Astrocyte (in vitro differentiated cells and primary cell): ENCODE measurements at regions not wholly inside any gene's neighbourhood (a gene's known extent, or its start where the extent isn't known, plus 50 kb on each side); places are given as distances from the start of the nearest gene placed in this dataset.
"Not testable (repeated sequence)": the region's sequence is repeated elsewhere in the genome, so short reads cannot be mapped to it uniquely, and the experiment has no call there.

Experiments
- DNase-seq: peaks from one replicate; pipeline ENCODE4 v3.0.0-alpha.2; 2010; ENCODE audit warnings: low read depth
- FAIRE-seq: peaks from 2 replicates; lab custom pipeline; 2011; peaks lifted over from hg19 to GRCh38; lab: Jason Lieb, UNC
- H2AFZ ChIP-seq: 2 replicates; pipeline ENCODE4 v1.6.0; 2012; ENCODE audit warnings: low read depth, low read length, inconsistent platforms
- H3K27ac ChIP-seq: 2 replicates; pipeline ENCODE4 v1.5.1; 2011; ENCODE audit warnings: low read depth, low read length, inconsistent platforms
- H3K27me3 ChIP-seq: 2 replicates; pipeline ENCODE4 v1.6.0; 2011; ENCODE audit warnings: low read length, inconsistent platforms; ENCODE audit not compliant: insufficient read depth
- H3K36me3 ChIP-seq: 2 replicates; pipeline ENCODE4 v1.5.1; 2011; ENCODE audit warnings: low read length, inconsistent platforms; ENCODE audit not compliant: insufficient read depth
- H3K4me1 ChIP-seq: 2 replicates; pipeline ENCODE4 v1.5.1; 2011; ENCODE audit warnings: low read length, inconsistent platforms; ENCODE audit not compliant: insufficient read depth
- H3K4me2 ChIP-seq: 2 replicates; pipeline ENCODE4 v1.6.0; 2012; ENCODE audit warnings: low read length, inconsistent platforms
- H3K4me3 ChIP-seq: 2 replicates; pipeline ENCODE4 v1.5.1; 2011; ENCODE audit warnings: low read depth, mild to moderate bottlenecking, low read length, inconsistent platforms; ENCODE audit not compliant: insufficient read depth
- H3K79me2 ChIP-seq: 2 replicates; pipeline ENCODE4 v1.6.0; 2012; ENCODE audit warnings: mild to moderate bottlenecking, low read length, inconsistent platforms; ENCODE audit not compliant: insufficient read depth
- H3K9ac ChIP-seq: 2 replicates; pipeline ENCODE4 v1.6.0; 2012; ENCODE audit warnings: mild to moderate bottlenecking, low read length, inconsistent platforms
- H3K9me3 ChIP-seq: 2 replicates; pipeline ENCODE4 v1.5.1; 2012; ENCODE audit warnings: low read depth, mild to moderate bottlenecking, low read length, inconsistent platforms; ENCODE audit not compliant: insufficient read depth
- H4K20me1 ChIP-seq: 2 replicates; pipeline ENCODE4 v1.6.0; 2012; ENCODE audit warnings: low read length, inconsistent platforms; ENCODE audit not compliant: insufficient read depth
- H3K27ac Mint-ChIP-seq: one replicate; pipeline ENCODE4 v1.8.0; 2021; ENCODE audit warnings: mild to moderate bottlenecking, mixed read lengths; ENCODE audit not compliant: unreplicated experiment
- H3K27me3 Mint-ChIP-seq: one replicate; pipeline ENCODE4 v1.8.0; 2021; ENCODE audit warnings: low read depth, mixed read lengths; ENCODE audit not compliant: unreplicated experiment
- H3K36me3 Mint-ChIP-seq: one replicate; pipeline ENCODE4 v1.8.0; 2021; ENCODE audit warnings: low read depth, mixed read lengths; ENCODE audit not compliant: unreplicated experiment
- H3K4me1 Mint-ChIP-seq: one replicate; pipeline ENCODE4 v1.8.0; 2021; ENCODE audit warnings: low read depth, mixed read lengths; ENCODE audit not compliant: unreplicated experiment
- H3K4me3 Mint-ChIP-seq: one replicate; pipeline ENCODE4 v1.8.0; 2021; ENCODE audit warnings: mild to moderate bottlenecking, moderate library complexity, mixed read lengths; ENCODE audit not compliant: unreplicated experiment
- H3K9me3 Mint-ChIP-seq: one replicate; pipeline ENCODE4 v1.8.0; 2021; ENCODE audit warnings: mild to moderate bottlenecking, mixed read lengths; ENCODE audit not compliant: unreplicated experiment
- CTCF ChIP-seq: IDR thresholded peaks from 2 replicates; pipeline ENCODE4 v1.5.1; 2011; ENCODE audit warnings: low read depth, mild to moderate bottlenecking, inconsistent platforms, low read length, moderate library complexity; ENCODE audit not compliant: insufficient read depth
- EZH2 ChIP-seq: IDR thresholded peaks from 2 replicates; pipeline ENCODE4 v1.6.1; 2012; ENCODE audit warnings: mild to moderate bottlenecking, low read length, inconsistent platforms; ENCODE audit not compliant: insufficient read depth

GRCh38 chr6:78646542-78647415 is 220.6 kb upstream of the IRAK1BP1 start:
- not testable (repeated sequence) for H3K36me3 ChIP-seq, H3K4me3 ChIP-seq, H3K36me3 Mint-ChIP-seq, H3K4me2 ChIP-seq, FAIRE-seq, H3K27me3 Mint-ChIP-seq, H4K20me1 ChIP-seq, H3K27me3 ChIP-seq, H3K4me3 Mint-ChIP-seq, H3K4me1 ChIP-seq, H3K9me3 ChIP-seq, H2AFZ ChIP-seq, H3K4me1 Mint-ChIP-seq, H3K9me3 Mint-ChIP-seq, H3K9ac ChIP-seq, H3K27ac Mint-ChIP-seq, H3K27ac ChIP-seq, DNase-seq, H3K79me2 ChIP-seq

- H3K27ac Mint-ChIP-seq, result not testable (repeated sequence)
Measured at GRCh38 chr6:78665819-78666218, 201.5 kb upstream of the IRAK1BP1 start.

GRCh38 chr6:78666764-78667163 is 200.6 kb upstream of the IRAK1BP1 start:
- no peak for TF ChIP-seq EZH2
- no peak for TF ChIP-seq CTCF
- H3K4me3 ChIP-seq, result no peak overlapping the region
- H3K36me3 ChIP-seq, result no peaks in the 10 kb centered on the region
- no peaks in the 10 kb centered on the region for H3K4me1 ChIP-seq
- DNase-seq (no peak), FAIRE-seq (no peak)
- Mint-ChIP-seq H3K4me3 (no peak overlapping the region), H3K27ac (no peak overlapping the region), H3K4me1 (no peaks in the 10 kb centered on the region), H3K27me3 (no peaks in the 10 kb centered on the region), H3K36me3 (no peaks in the 10 kb centered on the region), H3K9me3 (no peaks in the 10 kb centered on the region)
- no peaks in the 10 kb centered on the region for H4K20me1 ChIP-seq
- H3K9ac ChIP-seq, result no peak overlapping the region
- H3K4me2 ChIP-seq, result no peak overlapping the region
- H3K79me2 ChIP-seq, result no peaks in the 10 kb centered on the region
- no peaks in the 10 kb centered on the region for H3K9me3 ChIP-seq
- no peak overlapping the region for H3K27ac ChIP-seq
- H3K27me3 ChIP-seq, result no peaks in the 10 kb centered on the region
- no peak overlapping the region for H2AFZ ChIP-seq

More at GRCh38 chr6:78665819-78666218, 201.5 kb upstream of the IRAK1BP1 start:
- H3K27me3 Mint-ChIP-seq, H3K4me3 Mint-ChIP-seq, H2AFZ ChIP-seq, H3K9me3 ChIP-seq, H3K9me3 Mint-ChIP-seq, H4K20me1 ChIP-seq, H3K9ac ChIP-seq, H3K27ac ChIP-seq, H3K4me1 ChIP-seq, H3K27me3 ChIP-seq, DNase-seq, H3K36me3 Mint-ChIP-seq, H3K79me2 ChIP-seq, H3K36me3 ChIP-seq, FAIRE-seq, H3K4me3 ChIP-seq, H3K4me1 Mint-ChIP-seq, H3K4me2 ChIP-seq: not testable (repeated sequence)
